Mesenteric fat pad (tissue), 1 donor: ENCODE measurements at regions not wholly inside any gene's neighbourhood (a gene's known extent, or its start where the extent isn't known, plus 50 kb on each side); places are given as distances from the start of the nearest gene placed in this dataset.
"Not testable (repeated sequence)": the region's sequence is repeated elsewhere in the genome, so short reads cannot be mapped to it uniquely, and the experiment has no call there.

ENCODE experiments used
- DNase-seq: peaks from one replicate; pipeline ENCODE4 v3.0.0-alpha.2; 2020; ENCODE audit warnings: low spot score
- donor health status: DM: yes; HTN: yes; CAD: no.

- DNase-seq, result no peak
Measured at GRCh38 chr10:33102071-33102470, 144.0 kb upstream of the ITGB1 start.

- DNase-seq, result no peak
Measured at GRCh38 chr10:33101392-33101787, 143.4 kb upstream of the ITGB1 start.

GRCh38 chr10:33100781-33101391 lies 142.9 kb upstream of the ITGB1 start:
- DNase-seq, result no peak

- DNase-seq, result no peak
Measured at GRCh38 chr10:33099748-33100147, 141.7 kb upstream of the ITGB1 start.

- no peak for DNase-seq
Measured at GRCh38 chr10:33098951-33099663, 141.1 kb upstream of the ITGB1 start.

GRCh38 chr10:33095867-33096815 lies 138.1 kb upstream of the ITGB1 start:
- no peak for DNase-seq

- no peak for DNase-seq
Measured at GRCh38 chr10:33094263-33095051, 136.4 kb upstream of the ITGB1 start.

- DNase-seq, result no peak
Measured at GRCh38 chr10:33093362-33093761, 135.3 kb upstream of the ITGB1 start.

- no peak for DNase-seq
Measured at GRCh38 chr10:33092596-33092995, 134.6 kb upstream of the ITGB1 start.

GRCh38 chr10:33091201-33091600 lies 133.2 kb upstream of the ITGB1 start:
- DNase-seq, result no peak

GRCh38 chr10:33088990-33089389 lies 131.0 kb upstream of the ITGB1 start:
- DNase-seq, result no peak

- DNase-seq, result no peak
Measured at GRCh38 chr10:33087922-33088321, 129.9 kb upstream of the ITGB1 start.

- no peak for DNase-seq
Measured at GRCh38 chr10:33087152-33087551, 129.1 kb upstream of the ITGB1 start.

GRCh38 chr10:33086100-33086499 lies 128.1 kb upstream of the ITGB1 start:
- DNase-seq, result no peak

- DNase-seq, result no peak
Measured at GRCh38 chr10:33085313-33085833, 127.3 kb upstream of the ITGB1 start.

- no peak for DNase-seq
Measured at GRCh38 chr10:33084453-33084852, 126.4 kb upstream of the ITGB1 start.

- no peak for DNase-seq
Measured at GRCh38 chr10:33082373-33082895, 124.4 kb upstream of the ITGB1 start.

- DNase-seq, result not testable (repeated sequence)
Measured at GRCh38 chr10:33080467-33080866, 122.4 kb upstream of the ITGB1 start.

- DNase-seq, result no peak
Measured at GRCh38 chr10:33074443-33074842, 116.4 kb upstream of the ITGB1 start.

- DNase-seq, result no peak
Measured at GRCh38 chr10:33073641-33074415, 115.8 kb upstream of the ITGB1 start.
